SK-N-SH (cell line): ENCODE measurements at regions not wholly inside any gene's neighbourhood (a gene's known extent, or its start where the extent isn't known, plus 50 kb on each side); places are given as distances from the start of the nearest gene placed in this dataset.

ENCODE experiments used
- CTCF ChIA-PET: fragments of 300-600, 350-600 bp; formaldehyde crosslinking; extraction: SDS; loops from one replicate; lab custom pipeline; 2021; lab: Yijun Ruan, JAX
- POLR2A ChIA-PET: fragments of 350-600 bp; sonication (Branson Sonifier 250); formaldehyde crosslinking; extraction: SDS; loops from one replicate; lab custom pipeline; 2020; ENCODE audit warnings: antibody characterized with exemption, inconsistent platforms; lab: Yijun Ruan, JAX
- DNase-seq: peaks from one replicate; pipeline ENCODE4 v3.0.0; 2012
- H2AFZ ChIP-seq: fragments of 200-600 bp; sonication (generic); 2 replicates; pipeline ENCODE4 v1.8.1; 2016; ENCODE audit warnings: antibody characterized with exemption, mild to moderate bottlenecking, low read depth
- H3F3A ChIP-seq: fragments of 200-600 bp; sonication (generic); replicated peaks from 2 replicates; pipeline ENCODE3; 2016; ENCODE audit warnings: antibody characterized with exemption, mild to moderate bottlenecking; ENCODE audit not compliant: insufficient read depth
- H3K27ac ChIP-seq, 2 experiments: fragments of 200-500 bp in 1 of 2; fragments of 200-600 bp in 1 of 2; sonication (Bioruptor generic) in 1 of 2; sonication (generic), shearing (Covaris generic) in 1 of 2; 2 replicates each; pipeline versions ENCODE4 v1.5.1 to v1.6.1; 2014 to 2016; ENCODE audit warnings: low read depth in 2 of 2, inconsistent platforms in 1 of 2, low read length in 1 of 2, mild to moderate bottlenecking in 1 of 2, mixed read lengths in 1 of 2
- H3K27me3 ChIP-seq: fragments of 200-600 bp; sonication (generic), shearing (Covaris generic); 2 replicates; pipeline ENCODE4 v1.6.1; 2016; ENCODE audit warnings: mixed run types; ENCODE audit not compliant: insufficient read depth
- H3K36me3 ChIP-seq, 2 experiments: fragments of 200-500 bp in 1 of 2; fragments of 200-600 bp in 1 of 2; sonication (Bioruptor generic) in 1 of 2; sonication (generic) in 1 of 2; replicated peaks in 1 of 2; 2 replicates each; pipeline versions ENCODE3 to v1.5.1; 2014 to 2016; ENCODE audit warnings: low read length in 1 of 2, mild to moderate bottlenecking in 1 of 2; ENCODE audit not compliant: insufficient read depth in 2 of 2, control insufficient read depth in 1 of 2
- H3K4me1 ChIP-seq, 2 experiments: fragments of 200-500 bp in 1 of 2; fragments of 200-600 bp in 1 of 2; sonication (Bioruptor generic) in 1 of 2; sonication (generic), shearing (Covaris generic) in 1 of 2; 2 replicates each; pipeline versions ENCODE4 v1.5.1 to v1.6.1; 2014 to 2016; ENCODE audit warnings: low read depth in 1 of 2, low read length in 1 of 2, mixed run types in 1 of 2; ENCODE audit not compliant: insufficient read depth in 2 of 2, control insufficient read depth in 1 of 2
- H3K4me2 ChIP-seq: fragments of 200-600 bp; sonication (generic), shearing (Covaris generic); 2 replicates; pipeline ENCODE4 v1.6.1; 2017; ENCODE audit warnings: mixed run types
- H3K4me3 ChIP-seq, 2 experiments: fragments of 200-500 bp in 1 of 2; fragments of 200-600 bp in 1 of 2; sonication (Bioruptor generic) in 1 of 2; sonication (generic), shearing (Covaris generic) in 1 of 2; 2 replicates each; pipeline versions ENCODE4 v1.5.1 to v1.8.1; 2014 to 2016; ENCODE audit warnings: low read depth in 2 of 2, inconsistent platforms in 1 of 2, low read length in 1 of 2, mild to moderate bottlenecking in 1 of 2, mixed read lengths in 1 of 2, moderate library complexity in 1 of 2
- H3K79me2 ChIP-seq: fragments of 200-600 bp; sonication (generic); 2 replicates; pipeline ENCODE4 v1.8.1; 2017; ENCODE audit warnings: mild to moderate bottlenecking; ENCODE audit not compliant: insufficient read depth
- H3K9ac ChIP-seq: fragments of 200-600 bp; sonication (generic); 2 replicates; pipeline ENCODE4 v1.6.1; 2017; ENCODE audit warnings: mixed run types
- H3K9me2 ChIP-seq: fragments of 200-600 bp; sonication (generic); 2 replicates; pipeline ENCODE4 v1.6.1; 2017; ENCODE audit warnings: mixed run types
- H3K9me3 ChIP-seq: fragments of 200-600 bp; sonication (generic); 2 replicates; pipeline ENCODE4 v1.6.1; 2017; ENCODE audit warnings: mixed run types, mild to moderate bottlenecking, moderate library complexity
- H4K20me1 ChIP-seq: fragments of 200-600 bp; sonication (generic); 2 replicates; pipeline ENCODE4 v1.6.1; 2017; ENCODE audit warnings: mild to moderate bottlenecking, mixed run types; ENCODE audit not compliant: insufficient read depth
- CHD2 ChIP-seq: fragments of 150-350 bp; IDR thresholded peaks from 2 replicates; pipeline ENCODE4 v1.6.1; 2018; ENCODE audit warnings: low read length; ENCODE audit not compliant: partially characterized antibody
- EZH2phosphoT487 ChIP-seq: fragments of 200-600 bp; sonication (generic); IDR thresholded peaks from 2 replicates; pipeline ENCODE4 v1.6.1; 2017; ENCODE audit warnings: low read depth, mixed run types, mild to moderate bottlenecking, antibody characterized with exemption, moderate library complexity, borderline replicate concordance
- FOSL2 ChIP-seq: IDR thresholded peaks from 2 replicates; pipeline ENCODE4 v1.4.0; 2012; ENCODE audit warnings: low read depth, mild to moderate bottlenecking, moderate library complexity, borderline replicate concordance
- FOXJ3 ChIP-seq: sonication (generic); formaldehyde crosslinking; IDR thresholded peaks from 2 replicates; pipeline ENCODE4 v1.5.1; 2020; ENCODE audit warnings: mild to moderate bottlenecking, missing genetic modification reagents
- JUND ChIP-seq: IDR thresholded peaks from 2 replicates; pipeline ENCODE4 v1.4.0; 2012
- MEF2A ChIP-seq: IDR thresholded peaks from 2 replicates; pipeline ENCODE4 v1.4.0; 2012; ENCODE audit warnings: low read depth, borderline replicate concordance
- NFIC ChIP-seq: IDR thresholded peaks from 2 replicates; pipeline ENCODE4 v1.4.0; 2012; ENCODE audit warnings: borderline replicate concordance
- POLR2AphosphoS5 ChIP-seq: IDR thresholded peaks from 2 replicates; pipeline ENCODE4 v1.6.1; 2012; ENCODE audit warnings: low read depth, low read length
- RCOR1 ChIP-seq: fragments of 150-350 bp; IDR thresholded peaks from 2 replicates; pipeline ENCODE4 v1.6.1; 2017; ENCODE audit warnings: antibody characterized with exemption, low read length
- RFX5 ChIP-seq: IDR thresholded peaks from 2 replicates; pipeline ENCODE4 v1.6.1; 2012; ENCODE audit warnings: mild to moderate bottlenecking, improper control_type of control experiment, low read length
- SMC3 ChIP-seq: IDR thresholded peaks from 2 replicates; pipeline ENCODE4 v1.6.1; 2012; ENCODE audit warnings: low read depth, low read length, improper control_type of control experiment
- TAF1 ChIP-seq: IDR thresholded peaks from 2 replicates; pipeline ENCODE4 v1.6.1; 2012; ENCODE audit warnings: low read depth, mild to moderate bottlenecking, low read length, moderate library complexity, borderline replicate concordance
- TCF12 ChIP-seq: IDR thresholded peaks from 2 replicates; pipeline ENCODE4 v1.4.0; 2012
- TEAD4 ChIP-seq: IDR thresholded peaks from 2 replicates; pipeline ENCODE4 v1.4.0; 2012; ENCODE audit warnings: mild to moderate bottlenecking, borderline replicate concordance; ENCODE audit not compliant: insufficient read depth
- YY1 ChIP-seq: IDR thresholded peaks from 2 replicates; pipeline ENCODE4 v1.4.0; 2012; ENCODE audit warnings: low read depth, mild to moderate bottlenecking
- TF ChIP-seq, protein P1 (sequence below): IDR thresholded peaks from 2 replicates; pipeline ENCODE4 v1.4.0; 2012; ENCODE audit warnings: low read depth
- TF ChIP-seq, protein P2 (sequence below): IDR thresholded peaks from 2 replicates; pipeline ENCODE4 v1.4.0; 2012; ENCODE audit warnings: low read depth, borderline replicate concordance
- TF ChIP-seq, protein P3 (sequence below): IDR thresholded peaks from 2 replicates; pipeline ENCODE4; 2012
- TF ChIP-seq, protein P4 (sequence below): IDR thresholded peaks from 2 replicates; pipeline ENCODE4 v1.6.1; 2012; ENCODE audit warnings: mild to moderate bottlenecking, low read depth, low read length, moderate library complexity
- TF ChIP-seq, protein P5 (sequence below): fragments of 150-350 bp; IDR thresholded peaks from 2 replicates; pipeline ENCODE4 v1.6.1; 2016; ENCODE audit warnings: mild to moderate bottlenecking, low read depth, low read length

DNA sequence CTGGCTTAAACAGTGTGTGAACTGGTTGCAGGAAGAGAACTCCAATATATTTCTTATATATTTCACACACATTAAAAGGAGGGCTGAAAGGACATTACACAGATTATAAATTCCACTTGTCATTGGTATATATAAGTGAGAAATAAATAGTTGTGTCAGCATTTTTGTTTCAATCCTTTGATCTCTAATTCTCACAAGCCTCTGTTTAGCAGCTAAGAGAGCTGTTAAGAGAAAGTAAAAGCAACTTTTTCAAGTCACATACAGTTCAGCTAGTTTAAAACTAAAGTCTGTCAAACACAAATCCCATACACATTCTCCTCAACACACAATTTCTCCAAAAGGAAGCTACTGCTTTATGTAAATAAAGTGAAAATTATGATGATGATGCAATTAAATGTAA is 70.5 kb upstream of the CCDC39 start:
- Histone ChIP-seq H3K36me3 (no peaks in the 10 kb centered on the region), H2AFZ (no peak overlapping the region), H3K27me3 (no peaks in the 10 kb centered on the region), H3K4me1 (peaks cover 0 to 3% of the 10 kb centered on the region in 2 experiments; a peak in 2 of 4 replicates), H3K9ac (no peak overlapping the region), H4K20me1 (no peaks in the 10 kb centered on the region), H3K4me2 (no peak overlapping the region), H3F3A (no peaks in the 10 kb centered on the region), H3K27ac (no peak overlapping the region), H3K9me3 (no peaks in the 10 kb centered on the region), H3K79me2 (no peaks in the 10 kb centered on the region), H3K9me2 (no peaks in the 10 kb centered on the region), H3K4me3 (no peak overlapping the region)
- TF ChIP-seq JUND (no peak), FOXJ3 (CRISPR knock-in tag) (no peak), MEF2A (no peak), TEAD4 (no peak), RCOR1 (no peak), POLR2AphosphoS5 (no peak), CHD2 (no peak), TCF12 (no peak), NFIC (no peak), EZH2phosphoT487 (no peak), YY1 (no peak), RFX5 (no peak), SMC3 (no peak), FOSL2 (no peak), TAF1 (no peak)
- TF ChIP-seq, protein P1, sequence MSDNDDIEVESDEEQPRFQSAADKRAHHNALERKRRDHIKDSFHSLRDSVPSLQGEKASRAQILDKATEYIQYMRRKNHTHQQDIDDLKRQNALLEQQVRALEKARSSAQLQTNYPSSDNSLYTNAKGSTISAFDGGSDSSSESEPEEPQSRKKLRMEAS, result no peak
- TF ChIP-seq, protein P2, sequence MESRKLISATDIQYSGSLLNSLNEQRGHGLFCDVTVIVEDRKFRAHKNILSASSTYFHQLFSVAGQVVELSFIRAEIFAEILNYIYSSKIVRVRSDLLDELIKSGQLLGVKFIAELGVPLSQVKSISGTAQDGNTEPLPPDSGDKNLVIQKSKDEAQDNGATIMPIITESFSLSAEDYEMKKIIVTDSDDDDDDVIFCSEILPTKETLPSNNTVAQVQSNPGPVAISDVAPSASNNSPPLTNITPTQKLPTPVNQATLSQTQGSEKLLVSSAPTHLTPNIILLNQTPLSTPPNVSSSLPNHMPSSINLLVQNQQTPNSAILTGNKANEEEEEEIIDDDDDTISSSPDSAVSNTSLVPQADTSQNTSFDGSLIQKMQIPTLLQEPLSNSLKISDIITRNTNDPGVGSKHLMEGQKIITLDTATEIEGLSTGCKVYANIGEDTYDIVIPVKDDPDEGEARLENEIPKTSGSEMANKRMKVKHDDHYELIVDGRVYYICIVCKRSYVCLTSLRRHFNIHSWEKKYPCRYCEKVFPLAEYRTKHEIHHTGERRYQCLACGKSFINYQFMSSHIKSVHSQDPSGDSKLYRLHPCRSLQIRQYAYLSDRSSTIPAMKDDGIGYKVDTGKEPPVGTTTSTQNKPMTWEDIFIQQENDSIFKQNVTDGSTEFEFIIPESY, result no peak
- TF ChIP-seq, protein P3, sequence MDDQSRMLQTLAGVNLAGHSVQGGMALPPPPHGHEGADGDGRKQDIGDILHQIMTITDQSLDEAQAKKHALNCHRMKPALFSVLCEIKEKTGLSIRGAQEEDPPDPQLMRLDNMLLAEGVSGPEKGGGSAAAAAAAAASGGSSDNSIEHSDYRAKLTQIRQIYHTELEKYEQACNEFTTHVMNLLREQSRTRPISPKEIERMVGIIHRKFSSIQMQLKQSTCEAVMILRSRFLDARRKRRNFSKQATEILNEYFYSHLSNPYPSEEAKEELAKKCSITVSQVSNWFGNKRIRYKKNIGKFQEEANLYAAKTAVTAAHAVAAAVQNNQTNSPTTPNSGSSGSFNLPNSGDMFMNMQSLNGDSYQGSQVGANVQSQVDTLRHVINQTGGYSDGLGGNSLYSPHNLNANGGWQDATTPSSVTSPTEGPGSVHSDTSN, result no peak
- TF ChIP-seq, protein P4, sequence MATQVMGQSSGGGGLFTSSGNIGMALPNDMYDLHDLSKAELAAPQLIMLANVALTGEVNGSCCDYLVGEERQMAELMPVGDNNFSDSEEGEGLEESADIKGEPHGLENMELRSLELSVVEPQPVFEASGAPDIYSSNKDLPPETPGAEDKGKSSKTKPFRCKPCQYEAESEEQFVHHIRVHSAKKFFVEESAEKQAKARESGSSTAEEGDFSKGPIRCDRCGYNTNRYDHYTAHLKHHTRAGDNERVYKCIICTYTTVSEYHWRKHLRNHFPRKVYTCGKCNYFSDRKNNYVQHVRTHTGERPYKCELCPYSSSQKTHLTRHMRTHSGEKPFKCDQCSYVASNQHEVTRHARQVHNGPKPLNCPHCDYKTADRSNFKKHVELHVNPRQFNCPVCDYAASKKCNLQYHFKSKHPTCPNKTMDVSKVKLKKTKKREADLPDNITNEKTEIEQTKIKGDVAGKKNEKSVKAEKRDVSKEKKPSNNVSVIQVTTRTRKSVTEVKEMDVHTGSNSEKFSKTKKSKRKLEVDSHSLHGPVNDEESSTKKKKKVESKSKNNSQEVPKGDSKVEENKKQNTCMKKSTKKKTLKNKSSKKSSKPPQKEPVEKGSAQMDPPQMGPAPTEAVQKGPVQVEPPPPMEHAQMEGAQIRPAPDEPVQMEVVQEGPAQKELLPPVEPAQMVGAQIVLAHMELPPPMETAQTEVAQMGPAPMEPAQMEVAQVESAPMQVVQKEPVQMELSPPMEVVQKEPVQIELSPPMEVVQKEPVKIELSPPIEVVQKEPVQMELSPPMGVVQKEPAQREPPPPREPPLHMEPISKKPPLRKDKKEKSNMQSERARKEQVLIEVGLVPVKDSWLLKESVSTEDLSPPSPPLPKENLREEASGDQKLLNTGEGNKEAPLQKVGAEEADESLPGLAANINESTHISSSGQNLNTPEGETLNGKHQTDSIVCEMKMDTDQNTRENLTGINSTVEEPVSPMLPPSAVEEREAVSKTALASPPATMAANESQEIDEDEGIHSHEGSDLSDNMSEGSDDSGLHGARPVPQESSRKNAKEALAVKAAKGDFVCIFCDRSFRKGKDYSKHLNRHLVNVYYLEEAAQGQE, result no peak
- TF ChIP-seq, protein P5, sequence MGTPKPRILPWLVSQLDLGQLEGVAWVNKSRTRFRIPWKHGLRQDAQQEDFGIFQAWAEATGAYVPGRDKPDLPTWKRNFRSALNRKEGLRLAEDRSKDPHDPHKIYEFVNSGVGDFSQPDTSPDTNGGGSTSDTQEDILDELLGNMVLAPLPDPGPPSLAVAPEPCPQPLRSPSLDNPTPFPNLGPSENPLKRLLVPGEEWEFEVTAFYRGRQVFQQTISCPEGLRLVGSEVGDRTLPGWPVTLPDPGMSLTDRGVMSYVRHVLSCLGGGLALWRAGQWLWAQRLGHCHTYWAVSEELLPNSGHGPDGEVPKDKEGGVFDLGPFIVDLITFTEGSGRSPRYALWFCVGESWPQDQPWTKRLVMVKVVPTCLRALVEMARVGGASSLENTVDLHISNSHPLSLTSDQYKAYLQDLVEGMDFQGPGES, result no peak
- POLR2A ChIA-PET, result no interaction called here
- DNase-seq, result no peak
- CTCF ChIA-PET, result interaction anchor here (0.9 kb wide), 1 partner anchor 615 kb away, joined by 3 read pairs; no protein-coding TSS in a partner anchor
